ENCODE measurements at regions not wholly inside any gene's neighbourhood (a gene's known extent, or its start where the extent isn't known, plus 50 kb on each side); places are given as distances from the start of the nearest gene placed in this dataset.

DNA sequence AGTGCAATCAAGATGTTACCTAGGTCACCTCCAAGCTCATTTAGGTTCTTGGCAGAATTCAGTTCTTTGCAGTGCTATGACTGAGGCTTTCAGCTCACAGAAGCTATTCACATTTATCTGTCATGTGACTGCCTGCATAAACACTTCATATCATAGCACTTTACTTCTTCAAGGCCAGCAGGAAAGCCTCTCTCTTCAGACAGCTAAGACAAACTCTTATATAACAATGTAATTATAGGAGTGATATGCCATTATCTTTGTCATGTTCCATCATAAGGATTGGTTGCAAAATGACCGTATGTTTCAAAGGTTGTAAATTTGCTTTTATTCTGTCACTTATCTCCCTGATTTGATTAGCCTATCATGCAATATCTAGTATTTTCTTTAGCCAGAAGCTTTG lies 78.8 kb upstream of the TMEM196 start:
- H3K27me3 ChIP-seq (ENCODE audit: insufficient read depth, low read length) = no peaks in the 10 kb centered on the region
- H2AK5ac ChIP-seq (ENCODE audit: low read length) = no peak overlapping the region
- H3K79me1 ChIP-seq (ENCODE audit: low read length) = no peaks in the 10 kb centered on the region
- H3K27ac ChIP-seq (ENCODE audit: low read depth, low read length) = no peak overlapping the region
- no peak overlapping the region for H3K4ac ChIP-seq (ENCODE audit: low read depth, low read length)
- no peak overlapping the region for H4K91ac ChIP-seq (ENCODE audit: low read depth, low read length)
- no peak overlapping the region for H2BK120ac ChIP-seq (ENCODE audit: insufficient read depth, low read length, poor library complexity)
- no peak overlapping the region for H2BK5ac ChIP-seq (ENCODE audit: low read depth, low read length, poor library complexity)
- no peak overlapping the region for H3K18ac ChIP-seq (ENCODE audit: low read length)
- H3K9me3 ChIP-seq (ENCODE audit: insufficient read depth, low read depth, low read length) = no peaks in the 10 kb centered on the region
- no peak overlapping the region for H2AFZ ChIP-seq (ENCODE audit: insufficient read depth, low read length, poor library complexity)
- WGBS (ENCODE audit: extremely low coverage, insufficient coverage, insufficient read length) = no CpG with 5 or more reads among the region's 1 CpG
- no peak for DNase-seq
- H3K9ac ChIP-seq (ENCODE audit: low read length) = no peak overlapping the region
- no peaks in the 10 kb centered on the region for H3K79me2 ChIP-seq (ENCODE audit: control insufficient read depth, insufficient read depth, low read length, poor library complexity)
- no peak overlapping the region for H2BK12ac ChIP-seq (ENCODE audit: low read length)
- H4K12ac ChIP-seq (ENCODE audit: low read depth, low read length) = no peak overlapping the region
- no peak overlapping the region for H3K4me3 ChIP-seq (ENCODE audit: low read depth, low read length)
- H3K4me1 ChIP-seq (ENCODE audit: control insufficient read depth in 1 of 2, insufficient read depth in 2 of 2, low read length in 2 of 2) = no peaks in the 10 kb centered on the region
- no peak overlapping the region for H3K4me2 ChIP-seq (ENCODE audit: low read length)
- H3K23ac ChIP-seq (ENCODE audit: low read length) = no peak overlapping the region
- H4K8ac ChIP-seq (ENCODE audit: low read depth, low read length) = no peak overlapping the region
- H3K14ac ChIP-seq (ENCODE audit: low read length) = no peak overlapping the region
- no peaks in the 10 kb centered on the region for H3K36me3 ChIP-seq (ENCODE audit: control insufficient read depth in 1 of 2, insufficient read depth in 2 of 2, low read length in 2 of 2)

- no CpG with 5 or more reads among the region's 3 CpGs for WGBS (ENCODE audit: extremely low coverage, insufficient coverage, insufficient read length)
- no peak overlapping the region for H3K4ac ChIP-seq (ENCODE audit: low read depth, low read length)
These were observed 78.1 kb upstream of the TMEM196 start for GRCh38 chr7:19851504-19851903.

GRCh38 chr7:19834566-19834965 lies 61.1 kb upstream of the TMEM196 start:
- no CpG with 5 or more reads among the region's 2 CpGs for WGBS (ENCODE audit: extremely low coverage, insufficient coverage, insufficient read length)

More at GRCh38 chr7:19851504-19851903, 78.1 kb upstream of the TMEM196 start:
- DNase-seq = no peak
- no peaks in the 10 kb centered on the region for H3K79me1 ChIP-seq (ENCODE audit: low read length)
- no peak overlapping the region for H3K18ac ChIP-seq (ENCODE audit: low read length)
- no peaks in the 10 kb centered on the region for H3K36me3 ChIP-seq (ENCODE audit: control insufficient read depth in 1 of 2, insufficient read depth in 2 of 2, low read length in 2 of 2)
- no peak overlapping the region for H2AFZ ChIP-seq (ENCODE audit: insufficient read depth, low read length, poor library complexity)
- H3K27ac ChIP-seq (ENCODE audit: low read depth, low read length) = no peak overlapping the region
- H3K9ac ChIP-seq (ENCODE audit: low read length) = no peak overlapping the region
- H4K91ac ChIP-seq (ENCODE audit: low read depth, low read length) = no peak overlapping the region
- H3K4me1 ChIP-seq (ENCODE audit: control insufficient read depth in 1 of 2, insufficient read depth in 2 of 2, low read length in 2 of 2) = no peaks in the 10 kb centered on the region
- no peak overlapping the region for H4K12ac ChIP-seq (ENCODE audit: low read depth, low read length)
- H2BK5ac ChIP-seq (ENCODE audit: low read depth, low read length, poor library complexity) = no peak overlapping the region
- H3K4me2 ChIP-seq (ENCODE audit: low read length) = no peak overlapping the region
- no peak overlapping the region for H2AK5ac ChIP-seq (ENCODE audit: low read length)
- H2BK120ac ChIP-seq (ENCODE audit: insufficient read depth, low read length, poor library complexity) = no peak overlapping the region
- no peak overlapping the region for H3K14ac ChIP-seq (ENCODE audit: low read length)
- no peak overlapping the region for H2BK12ac ChIP-seq (ENCODE audit: low read length)
- no peak overlapping the region for H3K4me3 ChIP-seq (ENCODE audit: low read depth, low read length)
- H3K9me3 ChIP-seq (ENCODE audit: insufficient read depth, low read depth, low read length) = no peaks in the 10 kb centered on the region
- no peak overlapping the region for H3K23ac ChIP-seq (ENCODE audit: low read length)
- no peaks in the 10 kb centered on the region for H3K79me2 ChIP-seq (ENCODE audit: control insufficient read depth, insufficient read depth, low read length, poor library complexity)
- H4K8ac ChIP-seq (ENCODE audit: low read depth, low read length) = no peak overlapping the region
- no peaks in the 10 kb centered on the region for H3K27me3 ChIP-seq (ENCODE audit: insufficient read depth, low read length)

DNA sequence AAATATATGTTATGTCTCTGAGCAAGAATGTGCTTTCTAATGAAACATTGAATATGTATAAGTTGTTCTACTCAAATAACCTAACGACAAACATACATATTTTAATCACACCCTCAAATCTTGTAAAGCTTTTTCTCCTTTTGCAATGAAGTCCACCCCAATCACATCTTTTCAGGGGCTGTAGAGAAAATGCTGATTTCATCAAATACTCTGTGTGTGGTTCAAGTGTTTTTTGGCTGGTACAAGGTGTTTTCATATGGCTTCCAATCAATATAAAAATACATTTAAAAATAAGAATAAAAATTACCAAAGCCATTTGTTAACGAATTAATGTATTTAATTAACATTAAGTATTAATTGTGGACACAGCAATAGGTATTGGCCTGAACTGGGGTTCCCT lies 57.2 kb upstream of the TMEM196 start:
- Histone ChIP-seq H2AK5ac (ENCODE audit: low read length) (no peak overlapping the region), H3K4me2 (ENCODE audit: low read length) (no peak overlapping the region), H3K23ac (ENCODE audit: low read length) (no peak overlapping the region), H3K27ac (ENCODE audit: low read depth, low read length) (no peak overlapping the region), H2BK120ac (ENCODE audit: insufficient read depth, low read length, poor library complexity) (no peak overlapping the region), H3K14ac (ENCODE audit: low read length) (no peak overlapping the region), H3K79me1 (ENCODE audit: low read length) (no peaks in the 10 kb centered on the region), H3K4me3 (ENCODE audit: low read depth, low read length) (no peak overlapping the region), H2BK5ac (ENCODE audit: low read depth, low read length, poor library complexity) (no peak overlapping the region), H3K9me3 (ENCODE audit: insufficient read depth, low read depth, low read length) (no peaks in the 10 kb centered on the region), H4K12ac (ENCODE audit: low read depth, low read length) (no peak overlapping the region), H4K91ac (ENCODE audit: low read depth, low read length) (no peak overlapping the region), H3K79me2 (ENCODE audit: control insufficient read depth, insufficient read depth, low read length, poor library complexity) (no peaks in the 10 kb centered on the region), H3K4me1 (ENCODE audit: control insufficient read depth in 1 of 2, insufficient read depth in 2 of 2, low read length in 2 of 2) (peaks cover 0 to 2% of the 10 kb centered on the region in 2 experiments), H4K8ac (ENCODE audit: low read depth, low read length) (no peak overlapping the region), H3K9ac (ENCODE audit: low read length) (no peak overlapping the region), H2AFZ (ENCODE audit: insufficient read depth, low read length, poor library complexity) (no peak overlapping the region), H3K27me3 (ENCODE audit: insufficient read depth, low read length) (no peaks in the 10 kb centered on the region), H2BK12ac (ENCODE audit: low read length) (no peak overlapping the region), H3K18ac (ENCODE audit: low read length) (no peak overlapping the region), H3K36me3 (ENCODE audit: control insufficient read depth in 1 of 2, insufficient read depth in 2 of 2, low read length in 2 of 2) (no peaks in the 10 kb centered on the region), H3K4ac (ENCODE audit: low read depth, low read length) (no peak overlapping the region)
- no CpG with 5 or more reads among the region's 2 CpGs for WGBS (ENCODE audit: extremely low coverage, insufficient coverage, insufficient read length)
- no peak for DNase-seq

More at GRCh38 chr7:19834566-19834965, 61.1 kb upstream of the TMEM196 start:
- Histone ChIP-seq H3K23ac (ENCODE audit: low read length) (no peak overlapping the region), H2AK5ac (ENCODE audit: low read length) (no peak overlapping the region), H2BK120ac (ENCODE audit: insufficient read depth, low read length, poor library complexity) (no peak overlapping the region), H3K79me1 (ENCODE audit: low read length) (no peaks in the 10 kb centered on the region), H3K79me2 (ENCODE audit: control insufficient read depth, insufficient read depth, low read length, poor library complexity) (no peaks in the 10 kb centered on the region), H2BK12ac (ENCODE audit: low read length) (no peak overlapping the region), H3K27ac (ENCODE audit: low read depth, low read length) (no peak overlapping the region), H3K14ac (ENCODE audit: low read length) (no peak overlapping the region), H4K8ac (ENCODE audit: low read depth, low read length) (no peak overlapping the region), H3K4me3 (ENCODE audit: low read depth, low read length) (no peak overlapping the region), H3K9ac (ENCODE audit: low read length) (no peak overlapping the region), H3K36me3 (ENCODE audit: control insufficient read depth in 1 of 2, insufficient read depth in 2 of 2, low read length in 2 of 2) (no peaks in the 10 kb centered on the region), H3K18ac (ENCODE audit: low read length) (no peak overlapping the region), H4K12ac (ENCODE audit: low read depth, low read length) (no peak overlapping the region), H2BK5ac (ENCODE audit: low read depth, low read length, poor library complexity) (no peak overlapping the region), H2AFZ (ENCODE audit: insufficient read depth, low read length, poor library complexity) (no peak overlapping the region), H4K91ac (ENCODE audit: low read depth, low read length) (no peak overlapping the region), H3K27me3 (ENCODE audit: insufficient read depth, low read length) (no peaks in the 10 kb centered on the region), H3K4ac (ENCODE audit: low read depth, low read length) (no peak overlapping the region), H3K9me3 (ENCODE audit: insufficient read depth, low read depth, low read length) (no peaks in the 10 kb centered on the region), H3K4me2 (ENCODE audit: low read length) (no peak overlapping the region), H3K4me1 (ENCODE audit: control insufficient read depth in 1 of 2, insufficient read depth in 2 of 2, low read length in 2 of 2) (peaks cover 0 to 2% of the 10 kb centered on the region in 2 experiments)
- peak; percentile 13 to 73 for DNase-seq
